GM19025 (cell line): ENCODE measurements at regions not wholly inside any gene's neighbourhood (a gene's known extent, or its start where the extent isn't known, plus 50 kb on each side); places are given as distances from the start of the nearest gene placed in this dataset.

Experiments
- ATAC-seq: cut with Tn5 transposase; IDR thresholded peaks from one replicate; pipeline ENCODE4 v1.9.1; 2021; ENCODE audit warnings: mild to moderate bottlenecking, low read depth, moderate library complexity; ENCODE audit not compliant: unreplicated experiment

- ATAC-seq: no peak
These were observed 101.6 kb downstream of the ARL6IP6 start for GRCh38 chr2:152820048-152820447.

- no peak for ATAC-seq
These were observed 97.3 kb downstream of the ARL6IP6 start for GRCh38 chr2:152815634-152816257.

GRCh38 chr2:152814475-152815030, 96.1 kb downstream of the ARL6IP6 start:
- ATAC-seq: no peak

GRCh38 chr2:152813351-152813750, 94.9 kb downstream of the ARL6IP6 start:
- no peak for ATAC-seq
